GM12892 (cell line): ENCODE measurements at regions not wholly inside any gene's neighbourhood (a gene's known extent, or its start where the extent isn't known, plus 50 kb on each side); places are given as distances from the start of the nearest gene placed in this dataset.

Source experiments
- POLR2A ChIP-seq: IDR thresholded peaks from 2 replicates; pipeline ENCODE4 v1.6.1; 2011; ENCODE audit warnings: low read depth, low read length, control low read depth
- POLR2AphosphoS5 ChIP-seq: IDR thresholded peaks from 2 replicates; pipeline ENCODE4 v1.6.1; 2011; ENCODE audit warnings: low read depth, low read length, control low read depth
- TAF1 ChIP-seq: IDR thresholded peaks from 2 replicates; pipeline ENCODE4 v1.6.1; 2011; ENCODE audit warnings: low read depth, mild to moderate bottlenecking, control low read depth, low read length, borderline replicate concordance

GRCh38 chr14:76274324-76274723 is 101.6 kb upstream of the ESRRB start:
- TF ChIP-seq POLR2A (no peak), TAF1 (no peak), POLR2AphosphoS5 (no peak)
